ENCODE measurements at regions not wholly inside any gene's neighbourhood (a gene's known extent, or its start where the extent isn't known, plus 50 kb on each side); places are given as distances from the start of the nearest gene placed in this dataset.

DNA sequence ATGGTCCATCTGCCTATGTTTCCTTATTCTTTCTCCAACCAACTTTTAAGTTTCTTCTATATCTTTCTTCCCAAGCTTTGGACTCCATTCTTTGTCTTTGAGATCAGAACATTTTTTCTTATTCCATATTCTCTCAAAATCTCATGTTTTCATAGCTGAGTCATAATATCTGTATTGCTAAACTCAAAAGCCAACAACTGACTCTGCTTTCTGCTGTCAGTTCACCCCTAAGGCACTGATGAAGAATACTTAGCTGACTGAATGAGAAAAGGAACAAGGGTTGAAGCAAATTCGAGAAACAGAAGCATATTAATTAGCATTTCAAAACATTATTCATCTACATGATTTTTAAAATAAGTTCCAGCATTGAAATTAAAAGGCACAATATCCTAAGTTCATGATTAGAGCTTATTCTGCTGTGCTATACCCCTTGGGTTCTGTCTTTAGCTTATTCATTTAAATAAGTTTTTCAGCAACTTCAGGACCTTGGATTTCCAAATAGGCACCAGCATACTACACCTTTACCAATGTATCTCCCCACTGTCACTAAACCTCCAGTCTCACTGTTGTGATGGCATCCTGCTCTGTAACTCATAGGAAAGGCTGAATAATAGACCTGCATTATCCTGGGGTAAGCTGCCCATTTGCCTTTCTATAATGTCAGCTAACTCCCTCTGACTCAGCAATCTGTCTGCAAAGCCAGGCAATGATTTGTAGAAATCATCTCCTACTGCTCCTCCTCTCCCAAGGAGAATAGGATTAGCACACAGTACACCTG is 49.9 kb upstream of the C5orf46 start:
- TF ChIP-seq EZH2 (IDR thresholded peaks at IDR 0.05; ENCODE audit: insufficient read depth, poor library complexity, severe bottlenecking) (no peak), EZH2phosphoT487 (IDR thresholded peaks at IDR 0.05; ENCODE audit: insufficient read depth, low read depth) (no peak)
